ENCODE measurements at regions not wholly inside any gene's neighbourhood (a gene's known extent, or its start where the extent isn't known, plus 50 kb on each side); places are given as distances from the start of the nearest gene placed in this dataset.

- H3K36me3 ChIP-seq (ENCODE audit: control insufficient read depth, low read length), result no peaks in the 10 kb centered on the region
- H3K27ac ChIP-seq (ENCODE audit: low read depth, low read length), result no peak overlapping the region
- no peaks in the 10 kb centered on the region for H3F3A ChIP-seq (ENCODE audit: control insufficient read depth, insufficient read depth)
- H3K27me3 ChIP-seq (ENCODE audit: control insufficient read depth, low read length), result no peaks in the 10 kb centered on the region
- no peak overlapping the region for H3K4me2 ChIP-seq (ENCODE audit: low read length)
- no peaks in the 10 kb centered on the region for H3K79me2 ChIP-seq (ENCODE audit: control insufficient read depth, low read length)
- H4K20me1 ChIP-seq (ENCODE audit: control insufficient read depth, insufficient read depth, low read depth, low read length), result no peaks in the 10 kb centered on the region
- H3K9me2 ChIP-seq (replicated peaks; ENCODE audit: control insufficient read depth, low read length), result no peaks in the 10 kb centered on the region
- no peak for TF ChIP-seq EZH2phosphoT487 (IDR thresholded peaks at IDR 0.05; ENCODE audit: borderline replicate concordance, low read length)
- TF ChIP-seq, protein P1, sequence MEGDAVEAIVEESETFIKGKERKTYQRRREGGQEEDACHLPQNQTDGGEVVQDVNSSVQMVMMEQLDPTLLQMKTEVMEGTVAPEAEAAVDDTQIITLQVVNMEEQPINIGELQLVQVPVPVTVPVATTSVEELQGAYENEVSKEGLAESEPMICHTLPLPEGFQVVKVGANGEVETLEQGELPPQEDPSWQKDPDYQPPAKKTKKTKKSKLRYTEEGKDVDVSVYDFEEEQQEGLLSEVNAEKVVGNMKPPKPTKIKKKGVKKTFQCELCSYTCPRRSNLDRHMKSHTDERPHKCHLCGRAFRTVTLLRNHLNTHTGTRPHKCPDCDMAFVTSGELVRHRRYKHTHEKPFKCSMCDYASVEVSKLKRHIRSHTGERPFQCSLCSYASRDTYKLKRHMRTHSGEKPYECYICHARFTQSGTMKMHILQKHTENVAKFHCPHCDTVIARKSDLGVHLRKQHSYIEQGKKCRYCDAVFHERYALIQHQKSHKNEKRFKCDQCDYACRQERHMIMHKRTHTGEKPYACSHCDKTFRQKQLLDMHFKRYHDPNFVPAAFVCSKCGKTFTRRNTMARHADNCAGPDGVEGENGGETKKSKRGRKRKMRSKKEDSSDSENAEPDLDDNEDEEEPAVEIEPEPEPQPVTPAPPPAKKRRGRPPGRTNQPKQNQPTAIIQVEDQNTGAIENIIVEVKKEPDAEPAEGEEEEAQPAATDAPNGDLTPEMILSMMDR (IDR thresholded peaks at IDR 0.05; ENCODE audit: low read depth, low read length, poor library complexity, severe bottlenecking), result no peak
- H3K4me3 ChIP-seq (ENCODE audit: low read length), result no peak overlapping the region
- no peaks in the 10 kb centered on the region for H3K9me3 ChIP-seq (ENCODE audit: control insufficient read depth, insufficient read depth, low read length)
- H3K4me1 ChIP-seq (ENCODE audit: control insufficient read depth, low read length), result no peaks in the 10 kb centered on the region
These were observed 839.5 kb downstream of the FRK start for GRCh38 chr6:115221198-115221597.

DNA sequence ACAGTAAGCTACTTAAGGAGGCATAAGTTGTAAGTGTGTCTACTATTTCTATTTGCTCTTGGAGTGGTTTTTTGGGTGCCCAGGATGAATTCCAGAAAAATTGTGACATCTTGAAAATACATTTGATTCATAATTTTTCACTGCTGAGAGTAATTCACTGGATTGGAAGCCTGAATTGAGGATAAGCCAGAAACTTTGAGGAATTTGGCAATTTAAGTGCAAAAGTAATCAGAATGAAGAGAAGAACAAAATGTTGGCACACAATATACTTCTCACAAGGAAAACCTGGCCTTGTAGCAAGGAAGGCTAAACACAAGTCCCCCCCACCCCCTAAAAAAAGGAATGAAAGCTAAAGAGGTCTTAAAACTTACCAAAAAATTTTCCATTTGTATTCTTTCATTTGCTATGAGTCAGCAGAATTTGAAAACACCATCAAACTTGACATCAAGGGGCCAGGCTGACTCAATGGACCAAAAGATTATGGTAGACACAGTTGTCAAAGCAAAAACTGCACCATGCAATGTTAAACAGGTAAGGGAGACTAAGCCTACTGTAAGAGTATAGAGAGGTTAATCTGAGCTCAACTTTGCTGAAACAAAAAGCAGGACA, 840.0 kb downstream of the FRK start:
- Histone ChIP-seq H3K27ac (ENCODE audit: low read depth, low read length) (no peak overlapping the region), H3K4me2 (ENCODE audit: low read length) (no peak overlapping the region), H3K27me3 (ENCODE audit: control insufficient read depth, low read length) (no peaks in the 10 kb centered on the region), H3K4me1 (ENCODE audit: control insufficient read depth, low read length) (no peaks in the 10 kb centered on the region), H3K79me2 (ENCODE audit: control insufficient read depth, low read length) (no peaks in the 10 kb centered on the region), H3K4me3 (ENCODE audit: low read length) (no peak overlapping the region), H3F3A (ENCODE audit: control insufficient read depth, insufficient read depth) (no peaks in the 10 kb centered on the region), H3K9me2 (replicated peaks; ENCODE audit: control insufficient read depth, low read length) (no peaks in the 10 kb centered on the region), H3K9me3 (ENCODE audit: control insufficient read depth, insufficient read depth, low read length) (no peaks in the 10 kb centered on the region), H4K20me1 (ENCODE audit: control insufficient read depth, insufficient read depth, low read depth, low read length) (no peaks in the 10 kb centered on the region), H3K36me3 (ENCODE audit: control insufficient read depth, low read length) (no peaks in the 10 kb centered on the region)
- no peak for TF ChIP-seq EZH2phosphoT487 (IDR thresholded peaks at IDR 0.05; ENCODE audit: borderline replicate concordance, low read length)
- TF ChIP-seq, protein P1 (IDR thresholded peaks at IDR 0.05; ENCODE audit: low read depth, low read length, poor library complexity, severe bottlenecking), result no peak

- Histone ChIP-seq H3F3A (ENCODE audit: control insufficient read depth, insufficient read depth) (no peaks in the 10 kb centered on the region), H3K27me3 (ENCODE audit: control insufficient read depth, low read length) (no peaks in the 10 kb centered on the region), H3K4me3 (ENCODE audit: low read length) (no peak overlapping the region), H3K9me2 (replicated peaks; ENCODE audit: control insufficient read depth, low read length) (no peaks in the 10 kb centered on the region), H3K79me2 (ENCODE audit: control insufficient read depth, low read length) (no peaks in the 10 kb centered on the region), H3K27ac (ENCODE audit: low read depth, low read length) (no peak overlapping the region), H3K4me2 (ENCODE audit: low read length) (no peak overlapping the region), H3K4me1 (ENCODE audit: control insufficient read depth, low read length) (no peaks in the 10 kb centered on the region), H4K20me1 (ENCODE audit: control insufficient read depth, insufficient read depth, low read depth, low read length) (no peaks in the 10 kb centered on the region), H3K36me3 (ENCODE audit: control insufficient read depth, low read length) (no peaks in the 10 kb centered on the region), H3K9me3 (ENCODE audit: control insufficient read depth, insufficient read depth, low read length) (no peaks in the 10 kb centered on the region)
- TF ChIP-seq EZH2phosphoT487 (IDR thresholded peaks at IDR 0.05; ENCODE audit: borderline replicate concordance, low read length), result no peak
- TF ChIP-seq, protein P1 (IDR thresholded peaks at IDR 0.05; ENCODE audit: low read depth, low read length, poor library complexity, severe bottlenecking), result no peak
These were observed 841.0 kb downstream of the FRK start for GRCh38 chr6:115219645-115220044.
